HCT116 (cell line): ENCODE measurements at regions not wholly inside any gene's neighbourhood (a gene's known extent, or its start where the extent isn't known, plus 50 kb on each side); places are given as distances from the start of the nearest gene placed in this dataset.

Experiments used
- ATAC-seq: fragments of 200-7000 bp; cut with Tn5 transposase; 2 replicates; pipeline ENCODE4 v1.9.1; 2020; ENCODE audit warnings: mild to moderate bottlenecking, moderate library complexity
- BruUV-seq: library from RNA; stranded (reverse); fragments of 400-500 nt; replicated peaks from 2 replicates; lab custom pipeline; 2021; lab: Mats Ljungman, UMichigan
- CTCF ChIA-PET: fragments of 300-600 bp; sonication (Branson Sonifier 250); formaldehyde crosslinking; loops from one replicate; lab custom pipeline; 2021; ENCODE audit warnings: antibody characterized with exemption; lab: Charles Lee
- POLR2A ChIA-PET: fragments of 300-600, 350-600 bp; sonication (Branson Sonifier 250); formaldehyde crosslinking; loops from one replicate; lab custom pipeline; 2021; ENCODE audit warnings: antibody characterized with exemption; lab: Charles Lee
- RAD21 ChIA-PET, 2 experiments: fragments of 300-600 bp; sonication (Branson Sonifier 250); formaldehyde crosslinking; loops; one replicate each; lab custom pipeline; 2023; ENCODE audit warnings: low total read pairs in 2 of 2; ENCODE audit not compliant: uncharacterized antibody in 2 of 2, unreplicated experiment in 2 of 2, low non-redundant PET in 1 of 2; lab: Charles Lee
- DNase-seq: peaks from one replicate; pipeline ENCODE4 v3.0.0-alpha.2; 2010; ENCODE audit warnings: low read depth, low spot score
- H2AFZ ChIP-seq: fragments of 200-600 bp; shearing (Covaris generic), sonication (generic); 2 replicates; pipeline ENCODE4 v1.6.1; 2017; ENCODE audit warnings: low read depth, mixed run types, mixed read lengths, antibody characterized with exemption, low read length; ENCODE audit not compliant: poor library complexity, severe bottlenecking
- H3K27ac ChIP-seq: 2 replicates; pipeline ENCODE4 v1.5.1; 2012; ENCODE audit warnings: low read depth, low read length
- H3K27me3 ChIP-seq: fragments of 200-600 bp; sonication (generic); 2 replicates; pipeline ENCODE4 v1.6.1; 2016; ENCODE audit warnings: mixed run types, low read length, mixed read lengths; ENCODE audit not compliant: insufficient read depth
- H3K36me3 ChIP-seq, 2 experiments: fragments of 200-500 bp in 1 of 2; fragments of 200-600 bp in 1 of 2; sonication (Bioruptor generic) in 1 of 2; sonication (generic) in 1 of 2; 2 replicates each; pipeline versions ENCODE4 v1.5.1 to v1.6.1; 2014 to 2016; ENCODE audit warnings: low read length in 2 of 2, inconsistent platforms in 1 of 2, mixed read lengths in 1 of 2, mixed run types in 1 of 2; ENCODE audit not compliant: insufficient read depth in 2 of 2, control insufficient read depth in 1 of 2
- H3K4me1 ChIP-seq, 2 experiments: fragments of 200-600 bp in 1 of 2; sonication (generic) in 1 of 2; 2 replicates each; pipeline versions ENCODE4 v1.5.1 to v1.6.1; 2012 to 2017; ENCODE audit warnings: low read length in 2 of 2, inconsistent platforms in 1 of 2, mild to moderate bottlenecking in 1 of 2, mixed read lengths in 1 of 2, mixed run types in 1 of 2, moderate library complexity in 1 of 2; ENCODE audit not compliant: insufficient read depth in 2 of 2, control insufficient read depth in 1 of 2
- H3K4me2 ChIP-seq: fragments of 200-600 bp; sonication (generic); 2 replicates; pipeline ENCODE4 v1.6.1; 2017; ENCODE audit warnings: mixed run types, low read length, mixed read lengths
- H3K4me3 ChIP-seq, 2 experiments: fragments of 200-600 bp in 1 of 2; sonication (generic) in 1 of 2; replicated peaks in 1 of 2; 2 replicates each; pipeline ENCODE4 v1.5.1; 2011 to 2016; ENCODE audit warnings: low read length in 2 of 2, control low read depth in 1 of 2, low read depth in 1 of 2, mild to moderate bottlenecking in 1 of 2, mixed read lengths in 1 of 2, mixed run types in 1 of 2
- H3K79me2 ChIP-seq: fragments of 200-600 bp; sonication (generic); 2 replicates; pipeline ENCODE4 v1.6.1; 2017; ENCODE audit warnings: mild to moderate bottlenecking, mixed run types, low read length, moderate library complexity, mixed read lengths; ENCODE audit not compliant: insufficient read depth
- H3K9ac ChIP-seq: fragments of 200-600 bp; sonication (generic); 2 replicates; pipeline ENCODE4 v1.6.1; 2016; ENCODE audit warnings: low read length, mixed read lengths
- H3K9me2 ChIP-seq: fragments of 200-600 bp; sonication (generic), shearing (Covaris generic); 2 replicates; pipeline ENCODE4 v1.6.1; 2017; ENCODE audit warnings: mixed run types, mild to moderate bottlenecking, moderate library complexity; ENCODE audit not compliant: insufficient read depth
- H3K9me3 ChIP-seq, 2 experiments: fragments of 200-500 bp in 1 of 2; fragments of 200-600 bp in 1 of 2; sonication (Bioruptor generic) in 1 of 2; sonication (generic) in 1 of 2; 2 replicates each; pipeline ENCODE4 v1.6.1; 2014 to 2017; ENCODE audit warnings: low read length in 2 of 2, mixed read lengths in 2 of 2, inconsistent platforms in 1 of 2, low read depth in 1 of 2, mild to moderate bottlenecking in 1 of 2, mixed run types in 1 of 2, moderate library complexity in 1 of 2; ENCODE audit not compliant: control insufficient read depth in 1 of 2, insufficient read depth in 1 of 2
- H4K20me1 ChIP-seq: fragments of 200-600 bp; sonication (generic), shearing (Covaris generic); 2 replicates; pipeline ENCODE4 v1.6.1; 2017; ENCODE audit warnings: mixed run types, mild to moderate bottlenecking, moderate library complexity; ENCODE audit not compliant: insufficient read depth
- CBX3 ChIP-seq: IDR thresholded peaks from 2 replicates; pipeline ENCODE4 v1.6.1; 2012; ENCODE audit warnings: low read depth
- CEBPB ChIP-seq: IDR thresholded peaks from 2 replicates; pipeline ENCODE4 v1.6.1; 2012; ENCODE audit warnings: low read depth
- EGR1 ChIP-seq: IDR thresholded peaks from 2 replicates; pipeline ENCODE4 v1.6.1; 2012; ENCODE audit warnings: low read depth
- ELF1 ChIP-seq: IDR thresholded peaks from 2 replicates; pipeline ENCODE4 v1.6.1; 2012; ENCODE audit warnings: low read depth, borderline replicate concordance
- EZH2phosphoT487 ChIP-seq: fragments of 200-600 bp; IDR thresholded peaks from 2 replicates; pipeline ENCODE4 v1.6.1; 2018; ENCODE audit warnings: antibody characterized with exemption, borderline replicate concordance
- RAD21 ChIP-seq: IDR thresholded peaks from 2 replicates; pipeline ENCODE4 v1.6.1; 2012; ENCODE audit warnings: low read depth, mild to moderate bottlenecking
- SP1 ChIP-seq: IDR thresholded peaks from 2 replicates; pipeline ENCODE4 v1.6.1; 2012; ENCODE audit warnings: low read depth
- TCF7L2 ChIP-seq: IDR thresholded peaks from 2 replicates; pipeline ENCODE4 v1.7.0; 2011; ENCODE audit warnings: borderline replicate concordance, inconsistent platforms; ENCODE audit not compliant: insufficient read depth, insufficient read length; ENCODE audit errors: extremely low read depth
- YY1 ChIP-seq: IDR thresholded peaks from 2 replicates; pipeline ENCODE4 v1.6.1; 2011; ENCODE audit warnings: low read length, low read depth, moderate library complexity, mild to moderate bottlenecking; ENCODE audit not compliant: insufficient replicate concordance; ENCODE audit errors: extremely low read depth
- ZNF274 ChIP-seq: fragments of 200-500 bp; sonication (Bioruptor generic); IDR thresholded peaks from 2 replicates; pipeline ENCODE4 v1.6.1; 2014; ENCODE audit warnings: mild to moderate bottlenecking, low read depth, low read length, inconsistent platforms
- intact Hi-C: fragments of 100-400 bp; cut with micrococcal nuclease; formaldehyde crosslinking; loops from 2 replicates; pipeline ENCODE4 v1.10.0; 2022
- TF ChIP-seq, protein P1 (sequence below): IDR thresholded peaks from 2 replicates; pipeline ENCODE4 v1.6.1; 2012; ENCODE audit warnings: low read depth
- TF ChIP-seq, protein P2 (sequence below): IDR thresholded peaks from 2 replicates; pipeline ENCODE4 v1.6.1; 2012
- TF ChIP-seq, protein P3 (sequence below): IDR thresholded peaks from 2 replicates; pipeline ENCODE4 v1.6.1; 2012
- TF ChIP-seq, protein P4 (sequence below): IDR thresholded peaks from 2 replicates; pipeline ENCODE4 v1.6.1; 2011; ENCODE audit warnings: mild to moderate bottlenecking, low read length, moderate library complexity; ENCODE audit not compliant: insufficient replicate concordance; ENCODE audit errors: extremely low read depth

DNA sequence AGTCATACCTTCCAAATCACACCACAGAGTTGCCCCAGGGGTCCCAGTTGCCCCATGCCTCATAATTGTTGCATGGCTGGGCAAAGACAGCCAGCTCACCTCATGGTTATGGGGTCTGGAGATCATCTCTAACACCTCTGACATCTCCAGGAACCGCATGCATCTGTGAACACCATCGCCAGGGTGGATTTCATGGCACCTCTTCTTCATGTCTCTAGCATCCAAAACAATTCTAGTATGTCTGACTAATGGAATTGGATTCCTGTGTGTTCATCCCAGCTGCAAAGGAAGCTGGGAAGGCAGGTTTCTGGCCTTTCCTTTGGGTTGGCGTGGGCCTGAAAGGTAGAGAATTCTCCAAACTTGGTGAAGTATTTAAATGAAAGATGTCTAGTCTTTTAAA, 122.3 kb upstream of the ABCA1 start:
- RAD21 ChIA-PET: no interaction called here
- no peaks in the 10 kb centered on the region for H3K36me3 ChIP-seq
- no peaks in the 10 kb centered on the region for H3K79me2 ChIP-seq
- intact Hi-C loops: no loop called here
- no peak overlapping the region for H3K4me2 ChIP-seq
- no peaks in the 10 kb centered on the region for H3K9me2 ChIP-seq
- peaks cover 0 to 7% of the 10 kb centered on the region in 2 experiments; a peak in 2 of 4 replicates for H3K4me1 ChIP-seq
- no peaks in the 10 kb centered on the region for H4K20me1 ChIP-seq
- no peaks in the 10 kb centered on the region for H3K9me3 ChIP-seq
- H2AFZ ChIP-seq: no peak overlapping the region
- DNase-seq (no peak), ATAC-seq (no peak)
- POLR2A ChIA-PET: no interaction called here
- CTCF ChIA-PET: no interaction called here
- no peak overlapping the region for H3K4me3 ChIP-seq
- H3K27ac ChIP-seq: no peak overlapping the region
- TF ChIP-seq TCF7L2 (no peak), CBX3 (no peak), EGR1 (no peak), CEBPB (no peak), RAD21 (no peak), ZNF274 (no peak), SP1 (no peak), EZH2phosphoT487 (no peak), YY1 (no peak), ELF1 (no peak)
- TF ChIP-seq, protein P1, sequence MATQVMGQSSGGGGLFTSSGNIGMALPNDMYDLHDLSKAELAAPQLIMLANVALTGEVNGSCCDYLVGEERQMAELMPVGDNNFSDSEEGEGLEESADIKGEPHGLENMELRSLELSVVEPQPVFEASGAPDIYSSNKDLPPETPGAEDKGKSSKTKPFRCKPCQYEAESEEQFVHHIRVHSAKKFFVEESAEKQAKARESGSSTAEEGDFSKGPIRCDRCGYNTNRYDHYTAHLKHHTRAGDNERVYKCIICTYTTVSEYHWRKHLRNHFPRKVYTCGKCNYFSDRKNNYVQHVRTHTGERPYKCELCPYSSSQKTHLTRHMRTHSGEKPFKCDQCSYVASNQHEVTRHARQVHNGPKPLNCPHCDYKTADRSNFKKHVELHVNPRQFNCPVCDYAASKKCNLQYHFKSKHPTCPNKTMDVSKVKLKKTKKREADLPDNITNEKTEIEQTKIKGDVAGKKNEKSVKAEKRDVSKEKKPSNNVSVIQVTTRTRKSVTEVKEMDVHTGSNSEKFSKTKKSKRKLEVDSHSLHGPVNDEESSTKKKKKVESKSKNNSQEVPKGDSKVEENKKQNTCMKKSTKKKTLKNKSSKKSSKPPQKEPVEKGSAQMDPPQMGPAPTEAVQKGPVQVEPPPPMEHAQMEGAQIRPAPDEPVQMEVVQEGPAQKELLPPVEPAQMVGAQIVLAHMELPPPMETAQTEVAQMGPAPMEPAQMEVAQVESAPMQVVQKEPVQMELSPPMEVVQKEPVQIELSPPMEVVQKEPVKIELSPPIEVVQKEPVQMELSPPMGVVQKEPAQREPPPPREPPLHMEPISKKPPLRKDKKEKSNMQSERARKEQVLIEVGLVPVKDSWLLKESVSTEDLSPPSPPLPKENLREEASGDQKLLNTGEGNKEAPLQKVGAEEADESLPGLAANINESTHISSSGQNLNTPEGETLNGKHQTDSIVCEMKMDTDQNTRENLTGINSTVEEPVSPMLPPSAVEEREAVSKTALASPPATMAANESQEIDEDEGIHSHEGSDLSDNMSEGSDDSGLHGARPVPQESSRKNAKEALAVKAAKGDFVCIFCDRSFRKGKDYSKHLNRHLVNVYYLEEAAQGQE: no peak
- TF ChIP-seq, protein P2, sequence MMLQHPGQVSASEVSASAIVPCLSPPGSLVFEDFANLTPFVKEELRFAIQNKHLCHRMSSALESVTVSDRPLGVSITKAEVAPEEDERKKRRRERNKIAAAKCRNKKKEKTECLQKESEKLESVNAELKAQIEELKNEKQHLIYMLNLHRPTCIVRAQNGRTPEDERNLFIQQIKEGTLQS: no peak
- TF ChIP-seq, protein P3, sequence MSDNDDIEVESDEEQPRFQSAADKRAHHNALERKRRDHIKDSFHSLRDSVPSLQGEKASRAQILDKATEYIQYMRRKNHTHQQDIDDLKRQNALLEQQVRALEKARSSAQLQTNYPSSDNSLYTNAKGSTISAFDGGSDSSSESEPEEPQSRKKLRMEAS: no peak
- TF ChIP-seq, protein P4, sequence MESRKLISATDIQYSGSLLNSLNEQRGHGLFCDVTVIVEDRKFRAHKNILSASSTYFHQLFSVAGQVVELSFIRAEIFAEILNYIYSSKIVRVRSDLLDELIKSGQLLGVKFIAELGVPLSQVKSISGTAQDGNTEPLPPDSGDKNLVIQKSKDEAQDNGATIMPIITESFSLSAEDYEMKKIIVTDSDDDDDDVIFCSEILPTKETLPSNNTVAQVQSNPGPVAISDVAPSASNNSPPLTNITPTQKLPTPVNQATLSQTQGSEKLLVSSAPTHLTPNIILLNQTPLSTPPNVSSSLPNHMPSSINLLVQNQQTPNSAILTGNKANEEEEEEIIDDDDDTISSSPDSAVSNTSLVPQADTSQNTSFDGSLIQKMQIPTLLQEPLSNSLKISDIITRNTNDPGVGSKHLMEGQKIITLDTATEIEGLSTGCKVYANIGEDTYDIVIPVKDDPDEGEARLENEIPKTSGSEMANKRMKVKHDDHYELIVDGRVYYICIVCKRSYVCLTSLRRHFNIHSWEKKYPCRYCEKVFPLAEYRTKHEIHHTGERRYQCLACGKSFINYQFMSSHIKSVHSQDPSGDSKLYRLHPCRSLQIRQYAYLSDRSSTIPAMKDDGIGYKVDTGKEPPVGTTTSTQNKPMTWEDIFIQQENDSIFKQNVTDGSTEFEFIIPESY: no peak
- no TSS peak for BruUV-seq
- H3K27me3 ChIP-seq: no peaks in the 10 kb centered on the region
- H3K9ac ChIP-seq: no peak overlapping the region
